WTC11 (cell line): ENCODE measurements at regions not wholly inside any gene's neighbourhood (a gene's known extent, or its start where the extent isn't known, plus 50 kb on each side); places are given as distances from the start of the nearest gene placed in this dataset.

Source experiments
- ATF3 ChIP-seq: sonication (generic); formaldehyde crosslinking; conservative IDR thresholded peaks from 2 replicates; pipeline ENCODE4 v1.8.1; 2022; ENCODE audit warnings: mild to moderate bottlenecking, missing genetic modification reagents
- CREB1 ChIP-seq: sonication (generic); formaldehyde crosslinking; IDR thresholded peaks from 2 replicates; pipeline ENCODE4 v1.8.0; 2023; ENCODE audit warnings: mild to moderate bottlenecking, missing genetic modification reagents
- ESRRA ChIP-seq: sonication (generic); formaldehyde crosslinking; IDR thresholded peaks from 2 replicates; pipeline ENCODE4 v1.8.1; 2022; ENCODE audit warnings: mild to moderate bottlenecking, missing genetic modification reagents, borderline replicate concordance
- SMAD3 ChIP-seq: sonication (generic); formaldehyde crosslinking; IDR thresholded peaks from 2 replicates; pipeline ENCODE4 v1.8.0; 2022; ENCODE audit warnings: missing genetic modification reagents, mild to moderate bottlenecking, borderline replicate concordance
- SP1 ChIP-seq: sonication (generic); formaldehyde crosslinking; conservative IDR thresholded peaks from 2 replicates; pipeline ENCODE4 v1.8.1; 2022; ENCODE audit warnings: missing genetic modification reagents

GRCh38 chr6:139433631-139434419 lies 59.4 kb upstream of the CITED2 start:
- TF ChIP-seq SP1 (CRISPR knock-in tag): no peak
- no peak for TF ChIP-seq ESRRA
- TF ChIP-seq ATF3: no peak
- TF ChIP-seq SMAD3: no peak
- TF ChIP-seq CREB1: no peak
